ENCODE measurements at regions not wholly inside any gene's neighbourhood (a gene's known extent, or its start where the extent isn't known, plus 50 kb on each side); places are given as distances from the start of the nearest gene placed in this dataset.

DNA sequence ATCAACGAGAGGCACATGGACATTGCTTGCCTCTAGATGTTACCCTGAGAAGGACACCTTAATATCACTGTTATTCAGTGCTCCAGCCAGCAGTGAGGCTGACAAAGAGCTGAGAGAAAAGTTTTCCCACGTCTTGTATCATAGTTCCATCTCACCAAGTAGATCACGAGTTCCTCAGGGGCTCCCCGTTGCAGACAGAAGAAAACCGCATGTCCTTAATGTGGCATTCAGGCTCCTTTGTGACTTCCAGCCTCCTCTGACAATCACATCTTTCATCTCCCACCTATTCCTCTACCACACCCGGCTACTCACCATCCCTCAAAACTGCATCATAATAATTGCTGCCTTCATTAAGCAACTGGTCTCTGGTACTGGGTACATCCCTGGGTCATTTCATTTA, 75.3 kb downstream of the DMRTA2 start:
- Mint-ChIP-seq H3K4me3 (no peak overlapping the region), H3K4me1 (no peaks in the 10 kb centered on the region), H3K27ac (no peak overlapping the region), H3K9me3 (peaks cover 0 to 1% (median 0%) of the 10 kb centered on the region in 7 donors), H3K27me3 (peaks cover 20% of the 10 kb centered on the region), H3K36me3 (no peaks in the 10 kb centered on the region)
- no peaks in the 10 kb centered on the region for H3K4me1 ChIP-seq (ENCODE audit: control insufficient read depth, insufficient read depth, low read length, poor library complexity, severe bottlenecking)
- ATAC-seq (ENCODE audit: low read depth in 2 of 2) = no peak
- H3K9me3 ChIP-seq (ENCODE audit: control insufficient read depth in 2 of 2, low read length in 2 of 2) = no peaks in the 10 kb centered on the region
- no peak overlapping the region for H3K27ac ChIP-seq (ENCODE audit: insufficient read depth, low read length, poor library complexity, severe bottlenecking)
- no peak for DNase-seq
- peaks cover 2% of the 10 kb centered on the region for H3K27me3 ChIP-seq (ENCODE audit: control insufficient read depth, insufficient read depth, low read length)
- H3K36me3 ChIP-seq (ENCODE audit: control insufficient read depth, insufficient read depth, low read length) = no peaks in the 10 kb centered on the region
- no peak overlapping the region for H3K4me3 ChIP-seq (ENCODE audit: low read depth, low read length)

DNA sequence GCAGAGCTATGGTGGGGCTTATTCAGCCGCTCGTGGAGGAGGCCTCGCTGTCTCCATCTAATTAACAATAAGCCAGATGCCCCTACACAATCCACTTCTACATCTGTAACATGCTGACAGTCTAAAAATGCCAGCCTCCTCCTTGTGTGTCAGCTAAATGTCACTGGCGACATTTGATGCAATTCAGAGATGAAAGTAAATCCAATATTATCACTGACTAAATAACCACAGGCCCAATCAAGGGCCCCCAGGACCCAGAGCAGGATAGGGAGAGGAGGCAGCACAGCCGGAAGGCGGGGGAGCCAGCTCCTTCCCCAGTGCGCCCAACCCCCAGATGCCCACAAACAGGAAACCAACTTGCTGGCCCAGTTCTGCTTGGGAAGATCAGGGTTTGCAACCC, 76.6 kb downstream of the DMRTA2 start:
- H3K36me3 Mint-ChIP-seq = no peaks in the 10 kb centered on the region
- no peak overlapping the region for H3K27ac Mint-ChIP-seq
- Histone ChIP-seq H3K9me3 (ENCODE audit: control insufficient read depth in 2 of 2, low read length in 2 of 2) (no peaks in the 10 kb centered on the region), H3K4me1 (ENCODE audit: control insufficient read depth, insufficient read depth, low read length, poor library complexity, severe bottlenecking) (no peaks in the 10 kb centered on the region), H3K27ac (ENCODE audit: insufficient read depth, low read length, poor library complexity, severe bottlenecking) (no peak overlapping the region), H3K27me3 (ENCODE audit: control insufficient read depth, insufficient read depth, low read length) (peaks cover 2% of the 10 kb centered on the region), H3K36me3 (ENCODE audit: control insufficient read depth, insufficient read depth, low read length) (no peaks in the 10 kb centered on the region), H3K4me3 (ENCODE audit: low read depth, low read length) (no peak overlapping the region)
- H3K27me3 Mint-ChIP-seq = peaks cover 18% of the 10 kb centered on the region
- no peak overlapping the region for H3K4me3 Mint-ChIP-seq
- H3K4me1 Mint-ChIP-seq = no peaks in the 10 kb centered on the region
- no peak for DNase-seq
- ATAC-seq (ENCODE audit: low read depth in 2 of 2) = no peak
- peaks cover 0 to 1% (median 0%) of the 10 kb centered on the region in 7 donors for H3K9me3 Mint-ChIP-seq

DNA sequence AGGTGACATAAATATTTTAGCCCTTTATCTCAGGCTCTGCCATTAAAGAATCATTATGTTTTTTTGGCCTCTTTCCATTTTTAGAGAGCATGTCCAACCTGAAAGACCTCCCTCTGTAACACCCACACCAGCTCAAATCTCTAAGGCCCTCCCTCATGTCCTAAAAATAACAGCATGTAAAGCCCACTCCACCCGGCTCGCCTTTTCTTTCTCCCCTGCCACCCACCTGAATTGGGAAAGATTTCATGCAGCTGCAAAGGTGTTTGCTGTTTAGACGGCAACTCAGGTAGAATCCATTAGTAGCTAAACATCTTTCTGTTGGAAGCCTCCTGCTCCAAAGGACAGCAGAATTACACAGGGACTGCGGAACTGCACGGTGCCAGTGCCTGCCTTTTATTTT, 79.9 kb downstream of the DMRTA2 start:
- no peak overlapping the region for H3K4me3 ChIP-seq (ENCODE audit: low read depth, low read length)
- H3K9me3 ChIP-seq (ENCODE audit: control insufficient read depth in 2 of 2, low read length in 2 of 2) = no peaks in the 10 kb centered on the region
- Mint-ChIP-seq H3K4me1 (no peaks in the 10 kb centered on the region), H3K27me3 (peaks cover 15% of the 10 kb centered on the region), H3K27ac (no peak overlapping the region), H3K9me3 (no peaks in the 10 kb centered on the region), H3K36me3 (no peaks in the 10 kb centered on the region), H3K4me3 (no peak overlapping the region)
- H3K27ac ChIP-seq (ENCODE audit: insufficient read depth, low read length, poor library complexity, severe bottlenecking) = no peak overlapping the region
- no peaks in the 10 kb centered on the region for H3K4me1 ChIP-seq (ENCODE audit: control insufficient read depth, insufficient read depth, low read length, poor library complexity, severe bottlenecking)
- H3K36me3 ChIP-seq (ENCODE audit: control insufficient read depth, insufficient read depth, low read length) = no peaks in the 10 kb centered on the region
- peaks cover 2% of the 10 kb centered on the region for H3K27me3 ChIP-seq (ENCODE audit: control insufficient read depth, insufficient read depth, low read length)
- DNase-seq (no peak), ATAC-seq (ENCODE audit: low read depth in 2 of 2) (no peak)

DNA sequence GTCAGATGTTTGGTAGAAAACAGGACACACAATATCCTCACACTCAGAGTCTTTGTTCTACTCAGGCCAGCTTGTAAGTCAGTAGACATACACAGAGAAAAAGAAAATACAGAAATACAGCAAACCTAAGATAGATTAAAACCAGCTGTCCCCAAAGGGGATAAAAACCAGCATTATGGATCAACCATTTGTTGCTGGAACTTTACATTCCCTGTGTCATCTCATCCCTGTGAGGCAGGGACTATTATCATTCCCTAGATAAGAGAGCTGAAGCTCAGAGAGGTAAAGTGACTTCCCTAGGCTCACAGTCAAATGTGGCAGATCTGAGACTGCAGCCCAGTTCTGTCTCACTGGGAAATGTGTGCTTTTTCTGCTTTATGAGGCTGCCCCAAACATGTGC, 80.7 kb downstream of the DMRTA2 start:
- no peaks in the 10 kb centered on the region for H3K36me3 Mint-ChIP-seq
- no peak overlapping the region for H3K27ac ChIP-seq (ENCODE audit: insufficient read depth, low read length, poor library complexity, severe bottlenecking)
- DNase-seq (no peak), ATAC-seq (ENCODE audit: low read depth in 2 of 2) (no peak)
- no peak overlapping the region for H3K27ac Mint-ChIP-seq
- no peaks in the 10 kb centered on the region for H3K4me1 Mint-ChIP-seq
- no peak overlapping the region for H3K4me3 ChIP-seq (ENCODE audit: low read depth, low read length)
- H3K4me3 Mint-ChIP-seq = no peak overlapping the region
- H3K4me1 ChIP-seq (ENCODE audit: control insufficient read depth, insufficient read depth, low read length, poor library complexity, severe bottlenecking) = no peaks in the 10 kb centered on the region
- H3K27me3 ChIP-seq (ENCODE audit: control insufficient read depth, insufficient read depth, low read length) = peaks cover 2% of the 10 kb centered on the region
- no peaks in the 10 kb centered on the region for H3K36me3 ChIP-seq (ENCODE audit: control insufficient read depth, insufficient read depth, low read length)
- no peaks in the 10 kb centered on the region for H3K9me3 Mint-ChIP-seq
- H3K27me3 Mint-ChIP-seq = peaks cover 23% of the 10 kb centered on the region
- H3K9me3 ChIP-seq (ENCODE audit: control insufficient read depth in 2 of 2, low read length in 2 of 2) = no peaks in the 10 kb centered on the region

DNA sequence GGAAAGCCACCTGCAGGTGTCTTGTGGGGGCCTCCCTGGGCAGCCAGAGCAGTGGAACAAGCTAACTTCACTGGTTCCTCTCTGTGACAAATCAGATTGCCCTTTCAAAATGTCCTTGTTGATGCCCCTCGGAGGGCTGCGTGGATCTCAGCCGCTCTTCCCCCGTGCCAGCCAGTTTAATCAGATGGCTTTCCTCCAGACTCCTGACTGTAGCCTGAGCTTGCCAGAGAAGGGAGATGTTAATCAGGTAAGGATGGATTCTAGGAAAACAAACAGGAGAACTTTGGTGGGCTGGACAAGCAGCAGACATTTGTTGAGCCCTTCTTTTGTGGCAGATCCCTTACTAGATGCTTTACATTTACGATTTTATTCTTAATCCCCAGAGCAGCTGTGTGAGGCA, 88.2 kb downstream of the DMRTA2 start:
- no peak overlapping the region for H3K4me3 Mint-ChIP-seq
- ATAC-seq (ENCODE audit: low read depth in 2 of 2) = no peak
- peaks cover 27% of the 10 kb centered on the region for H3K27me3 Mint-ChIP-seq

DNA sequence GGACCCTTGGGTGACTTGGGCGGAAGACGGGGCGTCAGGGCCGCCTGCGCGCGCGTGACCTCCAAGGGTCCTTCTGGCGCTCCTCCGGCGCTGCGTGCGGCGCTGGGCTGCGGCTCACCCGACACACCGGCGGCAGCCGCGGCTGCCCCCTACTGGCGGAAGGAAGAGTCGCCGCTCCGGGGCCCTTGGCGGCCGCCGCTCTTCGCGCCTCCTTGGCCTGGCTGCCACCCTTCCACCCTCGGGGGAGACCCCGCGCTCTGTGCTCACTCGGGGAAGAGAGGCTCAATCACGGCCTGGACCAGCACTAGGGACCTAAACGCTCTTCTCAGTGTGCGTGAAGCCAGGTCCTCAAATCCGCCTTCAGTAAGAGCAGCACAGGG, 89.7 kb downstream of the DMRTA2 start:
- H3K36me3 Mint-ChIP-seq = no peaks in the 10 kb centered on the region
- peaks cover 0 to 7% (median 6%) of the 10 kb centered on the region in 4 donors for H3K4me1 Mint-ChIP-seq
- DNase-seq = peak in 1 of 3 donors; percentile 58
- H3K4me3 ChIP-seq (ENCODE audit: low read depth, low read length) = no peak overlapping the region
- H3K9me3 ChIP-seq (ENCODE audit: control insufficient read depth in 2 of 2, low read length in 2 of 2) = no peaks in the 10 kb centered on the region
- peak overlapping the region in 3 of 4 donors; percentile 43 to 60 (median 60) for H3K4me3 Mint-ChIP-seq
- H3K4me1 ChIP-seq (ENCODE audit: control insufficient read depth, insufficient read depth, low read length, poor library complexity, severe bottlenecking) = peaks cover 10% of the 10 kb centered on the region
- peak; percentile 38 to 49 for ATAC-seq (ENCODE audit: low read depth in 2 of 2)
- H3K27ac Mint-ChIP-seq = no peak overlapping the region
- H3K27me3 ChIP-seq (ENCODE audit: control insufficient read depth, insufficient read depth, low read length) = peaks cover 13% of the 10 kb centered on the region
- peaks cover 0 to 3% (median 0%) of the 10 kb centered on the region in 7 donors for H3K9me3 Mint-ChIP-seq
- no peak overlapping the region for H3K27ac ChIP-seq (ENCODE audit: insufficient read depth, low read length, poor library complexity, severe bottlenecking)
- no peaks in the 10 kb centered on the region for H3K36me3 ChIP-seq (ENCODE audit: control insufficient read depth, insufficient read depth, low read length)
- peaks cover 38% of the 10 kb centered on the region for H3K27me3 Mint-ChIP-seq

More for the DNA sequence above, 88.2 kb downstream of the DMRTA2 start:
- Histone ChIP-seq H3K4me3 (ENCODE audit: low read depth, low read length) (no peak overlapping the region), H3K27me3 (ENCODE audit: control insufficient read depth, insufficient read depth, low read length) (peaks cover 13% of the 10 kb centered on the region), H3K36me3 (ENCODE audit: control insufficient read depth, insufficient read depth, low read length) (no peaks in the 10 kb centered on the region), H3K4me1 (ENCODE audit: control insufficient read depth, insufficient read depth, low read length, poor library complexity, severe bottlenecking) (peaks cover 10% of the 10 kb centered on the region), H3K9me3 (ENCODE audit: control insufficient read depth in 2 of 2, low read length in 2 of 2) (no peaks in the 10 kb centered on the region), H3K27ac (ENCODE audit: insufficient read depth, low read length, poor library complexity, severe bottlenecking) (no peak overlapping the region)
- no peak for DNase-seq
- H3K9me3 Mint-ChIP-seq = peaks cover 0 to 3% (median 0%) of the 10 kb centered on the region in 7 donors
- no peaks in the 10 kb centered on the region for H3K36me3 Mint-ChIP-seq
- no peak overlapping the region for H3K27ac Mint-ChIP-seq
- peaks cover 0 to 7% (median 6%) of the 10 kb centered on the region in 4 donors for H3K4me1 Mint-ChIP-seq

DNA sequence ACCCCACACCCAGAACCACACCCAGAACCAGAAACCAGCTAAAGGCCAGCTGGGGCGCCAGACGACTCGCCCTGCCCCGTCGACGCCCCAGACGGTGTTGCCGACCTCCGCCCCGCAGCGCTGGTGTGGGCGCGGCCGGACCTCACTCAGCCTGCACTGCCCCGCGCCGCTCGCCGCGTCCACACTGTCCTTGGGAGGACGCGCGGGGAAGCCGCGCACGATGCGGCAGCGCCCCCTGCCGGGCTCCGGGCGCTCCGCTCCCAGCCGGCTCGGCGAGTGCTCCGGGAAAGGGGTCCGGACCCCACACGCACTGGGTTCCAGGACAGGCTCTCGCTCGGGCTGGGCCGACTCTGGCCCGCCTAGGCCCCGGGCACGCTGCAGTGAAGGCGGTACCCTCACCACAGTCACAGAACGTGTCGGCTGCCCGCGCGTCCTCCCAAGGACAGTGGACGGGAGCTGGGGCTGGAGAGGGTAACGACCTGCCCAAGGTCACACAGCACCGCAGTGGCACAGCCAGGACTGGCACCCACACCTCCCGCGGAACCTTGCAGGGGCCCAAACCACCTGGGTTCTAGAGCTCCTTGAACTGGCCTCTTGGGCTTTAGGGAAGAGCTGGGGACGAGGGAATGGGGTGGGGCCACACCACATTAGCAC, 90.2 kb downstream of the DMRTA2 start:
- H3K9me3 ChIP-seq (ENCODE audit: control insufficient read depth in 2 of 2, low read length in 2 of 2) = no peaks in the 10 kb centered on the region
- peaks cover 35% of the 10 kb centered on the region for H3K27me3 Mint-ChIP-seq
- no peak overlapping the region for H3K27ac Mint-ChIP-seq

DNA sequence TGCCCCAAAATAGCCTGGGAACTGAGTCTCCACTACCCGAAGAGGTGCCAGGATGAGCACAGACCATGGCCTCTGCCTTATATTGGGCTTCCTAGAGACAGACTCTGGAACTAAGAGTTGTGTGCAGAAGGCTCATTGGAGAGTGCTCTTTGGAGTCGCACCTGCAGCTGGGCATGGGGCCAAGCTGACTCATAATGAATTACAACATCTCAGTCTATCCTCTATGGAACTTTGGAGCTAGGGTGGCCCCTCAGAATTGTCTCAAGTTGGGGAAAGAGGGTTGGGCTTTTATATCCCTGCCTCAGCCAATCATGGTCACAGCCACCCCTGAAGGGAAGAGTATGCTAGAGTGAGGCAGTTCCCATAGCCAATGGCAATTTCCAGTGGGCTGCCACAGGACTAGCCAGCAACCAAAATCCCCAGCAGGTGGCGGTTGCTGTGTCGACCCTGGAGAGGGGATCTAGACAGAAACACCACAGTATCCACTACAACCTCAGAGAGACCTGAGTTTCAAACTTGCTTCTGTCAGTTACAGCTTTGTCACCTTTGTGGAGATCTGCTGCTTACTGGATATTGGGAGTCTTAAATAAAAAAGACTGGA, 93.8 kb downstream of the DMRTA2 start:
- no peak for ATAC-seq (ENCODE audit: low read depth in 2 of 2)
- peaks cover 30% of the 10 kb centered on the region for H3K27me3 Mint-ChIP-seq

More for the DNA sequence above, 90.2 kb downstream of the DMRTA2 start:
- Histone ChIP-seq H3K27me3 (ENCODE audit: control insufficient read depth, insufficient read depth, low read length) (peaks cover 13% of the 10 kb centered on the region), H3K4me3 (ENCODE audit: low read depth, low read length) (no peak overlapping the region), H3K27ac (ENCODE audit: insufficient read depth, low read length, poor library complexity, severe bottlenecking) (no peak overlapping the region), H3K4me1 (ENCODE audit: control insufficient read depth, insufficient read depth, low read length, poor library complexity, severe bottlenecking) (peaks cover 10% of the 10 kb centered on the region), H3K36me3 (ENCODE audit: control insufficient read depth, insufficient read depth, low read length) (no peaks in the 10 kb centered on the region)
- ATAC-seq (ENCODE audit: low read depth in 2 of 2) = peak; percentile 43 to 52
- Mint-ChIP-seq H3K4me3 (peak overlapping the region in 3 of 4 donors; percentile 39 to 79 (median 73)), H3K9me3 (peaks cover 0 to 3% (median 0%) of the 10 kb centered on the region in 7 donors), H3K36me3 (no peaks in the 10 kb centered on the region), H3K4me1 (peaks cover 0 to 7% (median 6%) of the 10 kb centered on the region in 4 donors)
- peak in 2 of 3 donors; percentile 4 to 42 for DNase-seq

More for the DNA sequence above, 93.8 kb downstream of the DMRTA2 start:
- no peak for DNase-seq
- H3K27me3 ChIP-seq (ENCODE audit: control insufficient read depth, insufficient read depth, low read length) = peaks cover 11% of the 10 kb centered on the region
- H3K9me3 ChIP-seq (ENCODE audit: control insufficient read depth in 2 of 2, low read length in 2 of 2) = no peaks in the 10 kb centered on the region
- Mint-ChIP-seq H3K9me3 (peaks cover 0 to 3% (median 0%) of the 10 kb centered on the region in 7 donors), H3K4me3 (peak overlapping the region in 1 of 4 donors; percentile 39), H3K36me3 (no peaks in the 10 kb centered on the region), H3K27ac (no peak overlapping the region), H3K4me1 (peaks cover 0 to 7% (median 6%) of the 10 kb centered on the region in 4 donors)
- no peak overlapping the region for H3K4me3 ChIP-seq (ENCODE audit: low read depth, low read length)
- H3K4me1 ChIP-seq (ENCODE audit: control insufficient read depth, insufficient read depth, low read length, poor library complexity, severe bottlenecking) = peaks cover 10% of the 10 kb centered on the region
- H3K36me3 ChIP-seq (ENCODE audit: control insufficient read depth, insufficient read depth, low read length) = no peaks in the 10 kb centered on the region
- no peak overlapping the region for H3K27ac ChIP-seq (ENCODE audit: insufficient read depth, low read length, poor library complexity, severe bottlenecking)

All from CD4-positive, CD25-positive, alpha-beta regulatory T cell (primary cell).